HT-29 (cell line): ENCODE measurements at regions not wholly inside any gene's neighbourhood (a gene's known extent, or its start where the extent isn't known, plus 50 kb on each side); places are given as distances from the start of the nearest gene placed in this dataset.
A peak's percentile ranks its signal among the peaks of the same experiment; 100 is the strongest.

ENCODE experiments used
- DNase-seq: peaks from one replicate; pipeline ENCODE4 v3.0.0-alpha.2; 2015; ENCODE audit warnings: low spot score

DNA sequence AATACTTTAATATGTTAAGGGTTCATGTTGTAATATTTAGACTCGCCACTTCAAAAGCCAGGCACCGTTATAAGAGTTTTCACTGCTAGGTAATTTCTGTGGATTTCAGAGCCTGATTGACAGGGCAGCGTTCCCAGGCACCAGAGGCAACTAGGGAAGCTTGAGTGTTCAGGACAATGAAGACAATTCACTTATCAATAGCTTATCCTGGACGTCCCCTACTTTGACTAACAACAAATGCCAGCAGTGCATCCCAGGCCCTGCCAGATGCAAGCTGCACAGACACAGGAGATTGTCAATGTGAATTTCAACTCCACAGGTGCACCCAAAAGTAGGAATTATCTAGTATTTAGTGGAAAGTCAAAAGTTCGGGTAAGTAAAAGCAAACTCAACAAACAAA is 179.3 kb upstream of the GYPC start:
- no peak for DNase-seq

DNA sequence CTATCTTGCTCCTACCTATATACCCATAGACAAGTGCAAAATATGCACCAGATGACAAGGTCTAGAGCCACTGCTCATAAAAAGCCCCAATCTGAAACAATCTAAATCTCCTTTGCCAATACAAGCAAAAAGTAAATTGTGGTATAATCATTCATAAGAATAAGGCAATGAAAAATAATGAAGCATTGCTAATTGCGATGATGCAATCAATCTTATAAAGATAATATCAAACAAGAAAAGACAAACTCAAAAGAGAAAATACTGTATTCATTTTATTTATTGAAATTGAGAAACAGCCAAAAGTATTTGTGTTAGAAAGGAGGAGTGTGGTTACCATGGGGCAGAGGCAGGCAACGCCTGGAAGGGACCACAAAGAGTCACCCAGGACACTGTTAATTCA is 175.9 kb upstream of the GYPC start:
- no peak for DNase-seq

DNA sequence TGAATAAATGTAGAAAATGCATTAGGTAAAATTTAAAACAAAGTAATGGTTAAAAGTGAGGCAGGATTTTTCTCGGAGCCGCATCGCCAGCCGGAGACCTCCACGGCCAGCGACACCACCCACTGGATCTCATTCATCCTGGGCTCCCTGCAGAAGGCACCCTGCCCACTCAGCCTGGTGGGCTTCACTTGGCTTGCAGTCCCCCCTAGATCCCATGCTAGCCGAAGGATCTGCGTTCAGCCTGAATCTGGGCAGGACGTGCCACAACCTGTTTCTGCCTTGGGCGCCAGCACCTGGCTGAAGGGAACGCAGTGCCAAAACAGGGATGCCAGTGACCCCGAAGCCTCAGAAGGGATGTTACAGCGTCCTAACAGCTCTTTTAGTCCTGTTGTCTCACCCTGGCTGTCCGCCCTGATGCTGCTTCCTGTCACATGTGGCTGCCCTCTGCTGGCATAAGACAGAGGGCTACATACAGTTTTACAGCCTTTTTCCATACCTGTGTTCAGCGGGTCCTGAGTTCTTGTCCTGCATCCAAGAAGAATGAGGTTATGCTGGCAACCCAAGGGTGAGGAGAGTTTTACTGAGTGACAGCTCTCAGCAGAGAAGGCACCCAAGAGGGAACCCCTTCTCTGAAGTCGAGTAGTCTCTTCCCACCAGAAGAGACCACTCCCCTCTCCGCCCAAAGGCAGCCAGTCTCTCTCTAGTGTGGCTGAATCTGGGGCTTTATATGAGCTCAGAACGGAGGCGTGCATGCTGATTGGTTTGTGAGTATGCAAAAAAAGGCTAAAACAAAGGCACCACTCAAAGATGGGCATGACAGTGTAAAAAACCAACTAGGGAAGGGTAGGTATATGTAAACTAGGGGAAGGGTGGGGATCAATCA is 173.1 kb upstream of the GYPC start:
- DNase-seq: peak; percentile 9

DNA sequence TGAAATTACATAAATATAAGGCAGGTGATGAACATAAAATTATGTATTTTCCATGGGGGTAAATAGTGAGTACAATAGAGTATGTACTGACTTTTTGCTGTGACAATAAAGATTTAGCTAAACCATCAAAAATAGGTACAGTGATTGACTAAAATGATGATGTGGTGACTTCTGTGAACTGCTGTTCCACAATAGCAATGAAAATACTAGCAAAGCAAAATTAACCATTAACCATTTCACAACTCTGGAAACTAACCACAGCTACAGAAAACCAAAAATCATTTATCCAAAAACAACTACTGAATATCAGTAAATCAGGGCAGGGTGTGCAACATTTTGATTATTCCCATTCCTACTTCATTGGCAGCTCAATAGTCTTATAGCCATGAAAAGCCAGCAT is 161.4 kb upstream of the GYPC start:
- no peak for DNase-seq

DNA sequence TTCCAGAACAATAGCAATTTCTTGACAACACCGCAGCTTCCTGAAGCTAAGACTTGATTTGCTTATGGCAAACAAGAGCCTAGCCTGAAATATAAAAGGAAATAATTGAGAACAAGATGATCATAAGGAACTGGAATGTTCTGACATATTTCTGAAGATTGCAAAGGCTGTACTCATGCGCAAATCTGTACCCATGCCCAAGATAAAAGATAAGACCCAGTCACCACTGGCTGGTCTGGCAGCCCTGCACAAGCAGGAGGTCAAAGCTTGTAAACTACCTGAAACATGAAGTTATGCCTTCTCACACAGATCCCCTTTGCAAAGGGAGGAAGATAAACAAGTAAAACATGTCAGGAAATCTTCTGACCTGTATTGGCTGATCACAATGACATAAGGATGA is 160.8 kb upstream of the GYPC start:
- DNase-seq: no peak

DNA sequence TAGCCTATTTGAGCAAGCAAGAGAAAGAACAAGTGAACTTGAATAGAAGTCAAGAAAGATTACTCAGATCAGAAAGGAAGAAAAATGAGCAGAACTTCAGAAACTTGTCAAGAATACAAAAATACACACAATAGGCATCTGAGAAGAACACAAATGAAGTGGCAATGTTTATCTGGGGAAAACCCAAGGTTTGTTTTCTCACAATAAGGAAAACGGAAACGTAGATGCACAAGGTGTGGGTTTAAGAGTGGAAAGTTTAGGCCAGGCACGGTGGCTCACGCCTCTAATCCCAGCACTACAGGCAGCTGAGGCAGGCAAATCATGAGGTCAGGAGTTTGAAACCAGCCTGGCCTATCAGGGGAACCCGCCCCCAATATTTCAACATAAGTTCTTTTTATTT is 159.5 kb upstream of the GYPC start:
- no peak for DNase-seq

DNA sequence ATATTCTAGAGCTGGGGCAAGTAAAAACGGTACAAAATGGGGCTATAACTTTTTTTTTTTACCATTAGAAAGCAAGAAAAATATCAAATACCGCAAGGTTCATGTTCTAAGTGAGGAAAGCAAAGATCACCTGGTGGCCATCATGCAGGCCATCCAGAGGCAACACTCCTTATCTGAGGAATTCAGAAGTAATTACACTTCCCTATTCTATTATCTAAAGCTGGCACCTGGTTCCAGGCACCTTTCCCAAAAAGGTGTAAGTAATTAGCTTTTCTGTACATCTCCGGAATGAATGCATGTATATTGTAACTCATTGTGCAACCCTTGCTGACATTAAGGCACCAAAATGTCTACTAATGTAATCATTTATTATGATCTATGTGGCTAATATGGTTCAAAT is 152.5 kb upstream of the GYPC start:
- DNase-seq: no peak

DNA sequence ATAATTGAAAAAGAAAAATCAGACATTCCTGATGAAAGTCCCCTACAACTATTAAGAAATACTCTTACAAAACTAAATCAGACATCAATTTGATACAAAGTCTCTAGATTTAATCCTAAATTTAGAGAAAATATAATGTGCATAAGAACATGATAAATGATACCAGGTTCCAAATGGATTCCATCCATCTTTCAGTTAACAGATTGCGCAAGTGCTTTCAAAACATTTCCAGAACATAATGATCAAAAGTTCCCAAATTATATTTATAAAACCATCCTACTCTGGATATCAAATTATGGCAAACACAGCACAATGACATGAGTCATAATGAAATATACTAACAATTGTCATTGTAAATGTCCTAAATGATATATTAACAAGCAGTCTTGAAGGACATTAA is 151.0 kb upstream of the GYPC start:
- no peak for DNase-seq

DNA sequence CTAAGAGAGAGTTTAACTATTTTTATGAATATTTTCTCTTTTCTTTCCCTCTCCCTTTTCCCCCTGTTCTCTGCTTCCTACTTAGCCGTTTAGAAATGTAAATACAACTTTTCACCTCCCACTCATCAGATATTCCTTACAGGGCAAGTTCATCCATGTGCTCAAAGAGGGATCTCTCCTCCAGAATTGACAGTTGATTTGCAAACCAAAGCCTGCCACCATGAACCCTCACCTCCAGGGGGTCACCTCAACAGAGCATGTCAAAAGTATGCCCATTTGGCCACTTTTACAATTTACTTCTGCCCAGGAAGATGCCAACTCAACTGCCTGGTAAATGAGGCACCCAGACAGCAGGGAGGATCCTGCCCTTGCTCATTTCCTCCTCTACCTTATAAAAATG is 149.2 kb upstream of the GYPC start:
- DNase-seq: no peak

DNA sequence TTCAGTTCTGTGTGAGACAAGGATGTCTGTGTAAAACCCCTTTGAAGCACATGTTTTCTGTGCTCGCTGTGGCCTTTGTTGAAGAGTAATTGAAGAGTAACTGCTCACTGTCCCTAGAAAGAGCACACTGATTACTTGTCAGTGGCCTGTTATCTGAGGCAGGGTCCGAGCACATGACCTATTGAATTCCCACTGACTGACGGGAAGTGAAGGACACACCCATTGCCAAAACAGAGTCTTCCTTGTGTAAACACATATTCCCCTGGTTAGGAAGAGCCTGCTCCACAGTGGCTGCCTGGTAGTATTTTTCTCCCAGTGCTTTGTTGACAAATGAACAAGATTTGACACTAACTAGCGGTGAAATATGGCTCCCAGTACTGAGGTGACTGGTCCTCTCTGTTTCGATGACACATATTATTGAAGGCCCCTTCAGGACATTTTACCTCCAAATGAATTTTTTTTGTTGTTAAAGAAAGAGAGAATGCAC is 148.5 kb upstream of the GYPC start:
- no peak for DNase-seq

DNA sequence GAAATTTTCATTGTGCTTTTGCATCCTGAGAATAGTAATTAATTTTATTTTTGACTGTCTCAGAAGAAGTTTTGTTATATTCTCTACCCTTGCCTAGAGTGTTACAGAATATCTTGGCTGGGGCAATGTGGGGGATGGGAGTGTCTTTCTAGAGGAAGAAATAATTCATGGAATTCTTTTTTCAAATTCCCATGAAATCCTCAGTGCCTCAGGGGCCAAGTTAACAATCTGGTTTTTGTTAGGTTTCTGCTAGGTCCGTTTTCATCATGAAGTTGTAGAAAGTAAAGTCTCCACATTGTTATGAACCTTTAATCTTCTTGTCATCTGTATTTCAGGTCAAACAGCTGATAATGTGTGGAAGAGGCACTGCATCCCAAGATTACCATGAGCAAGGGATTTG is 145.6 kb upstream of the GYPC start:
- no peak for DNase-seq

DNA sequence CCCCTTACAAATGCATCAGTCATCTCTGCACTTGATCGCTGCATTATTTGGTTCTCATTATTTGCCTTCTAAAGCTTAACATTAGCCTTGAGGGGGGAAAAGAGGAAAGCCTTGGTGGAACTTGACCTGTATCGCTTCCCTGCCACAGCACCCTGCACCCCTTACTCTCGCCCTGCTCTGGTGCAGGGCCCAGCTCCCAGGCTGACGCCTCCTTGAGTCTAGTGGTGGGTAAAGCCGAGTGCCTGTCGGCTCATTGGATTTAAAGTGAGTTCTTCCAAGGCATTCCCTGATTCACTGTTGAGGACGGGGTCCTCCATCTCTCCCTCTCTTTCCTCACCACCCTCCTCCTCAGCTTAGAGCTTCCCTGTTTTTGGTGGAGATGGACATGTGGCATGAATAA is 145.0 kb upstream of the GYPC start:
- DNase-seq: no peak

DNA sequence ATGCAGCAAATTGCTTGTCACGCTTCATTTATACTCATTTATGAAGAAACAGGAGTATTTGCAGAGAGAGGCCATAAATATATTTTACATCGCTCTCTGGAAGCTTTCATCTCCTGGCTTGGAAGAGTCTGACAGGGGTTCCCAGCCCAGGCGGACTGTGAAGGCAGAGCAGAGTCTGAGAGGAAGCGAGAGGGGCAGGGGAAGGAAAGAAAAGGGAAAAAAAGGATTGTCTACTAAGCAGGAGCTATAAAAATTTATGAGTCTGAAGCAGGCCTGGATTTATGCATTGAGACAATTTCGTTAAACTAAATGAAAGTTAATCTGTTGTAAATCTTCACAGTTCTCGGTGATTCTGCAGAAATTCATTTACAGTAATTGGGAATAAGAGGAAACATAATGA is 143.9 kb upstream of the GYPC start:
- DNase-seq: no peak

DNA sequence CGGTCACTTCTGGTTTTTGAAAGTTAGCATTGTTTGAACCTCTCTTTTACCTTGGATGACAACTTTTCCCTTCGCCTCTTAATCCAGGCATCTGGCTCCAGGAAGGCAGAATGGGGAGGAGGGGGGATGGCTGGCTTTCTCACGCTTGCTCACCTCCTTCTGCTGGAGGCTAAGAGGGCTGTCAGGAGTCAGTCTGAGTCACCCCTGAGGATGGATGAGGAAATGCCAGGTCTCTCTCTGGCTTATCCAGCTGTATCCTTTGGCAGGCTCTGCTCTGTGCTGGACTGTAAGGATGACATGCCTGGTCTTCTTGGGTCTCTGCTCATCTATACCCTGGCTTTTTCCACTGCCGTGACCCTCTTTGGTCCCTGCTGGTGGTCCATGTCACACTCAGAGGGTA is 142.9 kb upstream of the GYPC start:
- no peak for DNase-seq

DNA sequence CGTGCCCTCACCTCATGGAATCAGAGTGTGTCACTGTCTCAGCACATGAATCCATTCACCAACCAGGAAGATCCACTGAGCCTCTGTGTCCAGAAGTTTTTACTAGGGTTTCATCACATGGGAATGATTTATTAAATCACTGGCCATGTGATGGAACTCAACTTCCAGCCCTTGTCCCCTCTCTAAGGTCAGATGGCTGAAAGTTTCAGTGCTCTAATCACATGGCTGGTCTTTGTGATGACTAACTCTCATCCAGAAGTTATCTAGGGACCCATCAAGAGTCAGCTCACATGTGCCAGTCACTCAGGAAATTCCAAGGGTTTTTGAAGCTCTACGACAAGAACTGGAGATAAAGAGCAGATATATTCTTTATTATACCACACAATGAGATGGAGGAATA is 140.5 kb upstream of the GYPC start:
- DNase-seq: no peak

DNA sequence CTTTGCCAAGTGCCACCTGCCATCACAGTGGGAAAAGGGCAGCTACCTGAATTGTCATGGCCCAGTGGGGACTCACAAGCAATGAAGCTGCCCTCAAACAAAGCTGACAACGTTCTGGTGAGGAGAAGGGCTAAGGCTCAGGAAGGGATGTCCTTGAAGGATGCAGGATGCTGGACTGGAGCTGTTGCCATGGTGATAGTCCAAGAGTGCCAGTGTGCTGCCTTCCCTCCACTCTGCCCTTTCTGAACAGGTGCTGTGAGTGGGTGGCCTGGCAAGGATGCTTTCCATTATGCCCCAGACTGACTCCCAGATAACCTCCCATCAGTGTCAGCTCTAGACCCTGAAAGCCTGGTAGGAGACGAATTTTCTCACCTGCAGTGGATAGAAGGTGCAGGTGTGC is 137.8 kb upstream of the GYPC start:
- DNase-seq: no peak

DNA sequence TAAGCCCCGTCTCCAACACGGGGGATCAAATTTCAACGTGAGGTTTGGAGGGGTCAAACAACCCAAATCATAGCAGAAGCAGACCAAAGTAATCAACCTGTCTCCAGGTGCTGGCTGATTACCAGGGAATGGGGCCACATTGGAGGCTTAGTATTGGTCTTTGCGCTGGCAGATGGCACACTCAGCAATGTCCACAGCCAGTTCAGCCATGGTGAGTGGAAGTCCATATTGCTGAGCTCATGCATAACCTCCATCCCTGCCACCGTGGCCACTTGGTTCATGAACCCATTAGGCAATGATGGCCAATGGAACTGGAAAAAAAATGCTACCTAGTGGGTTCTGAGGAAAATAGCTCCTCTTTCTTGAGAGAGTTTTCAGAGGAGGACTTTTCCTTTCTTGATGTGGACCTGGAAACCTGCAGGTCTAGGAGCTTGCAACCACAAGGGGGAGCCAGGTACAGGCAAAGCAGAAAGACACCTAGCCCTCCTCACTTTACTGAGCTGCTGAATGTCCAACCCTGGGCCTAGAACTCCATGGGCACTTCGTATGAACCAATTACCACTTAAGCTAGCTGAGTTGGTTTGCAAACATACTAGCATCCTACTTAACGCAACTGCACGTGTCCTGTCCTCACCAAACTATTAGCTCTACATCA is 128.0 kb upstream of the GYPC start:
- peak; percentile 52 for DNase-seq

DNA sequence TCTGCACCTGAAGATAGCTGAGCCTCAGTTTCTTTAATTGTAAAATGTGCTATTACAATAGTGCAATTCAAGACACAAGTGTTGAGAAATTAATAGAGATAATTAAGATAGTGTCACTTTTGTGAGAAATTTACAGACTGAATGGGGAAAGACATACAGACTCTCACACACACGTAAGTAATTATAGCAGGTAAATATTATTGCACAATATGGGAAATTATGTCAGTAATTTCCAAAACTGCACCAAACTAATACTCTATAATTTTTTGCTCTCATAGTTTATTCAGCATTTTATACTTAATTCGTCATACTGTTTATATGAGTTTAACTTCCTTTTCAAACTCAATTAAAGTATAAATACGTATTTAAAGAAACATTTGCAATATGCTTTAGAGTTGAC is 124.9 kb upstream of the GYPC start:
- no peak for DNase-seq

DNA sequence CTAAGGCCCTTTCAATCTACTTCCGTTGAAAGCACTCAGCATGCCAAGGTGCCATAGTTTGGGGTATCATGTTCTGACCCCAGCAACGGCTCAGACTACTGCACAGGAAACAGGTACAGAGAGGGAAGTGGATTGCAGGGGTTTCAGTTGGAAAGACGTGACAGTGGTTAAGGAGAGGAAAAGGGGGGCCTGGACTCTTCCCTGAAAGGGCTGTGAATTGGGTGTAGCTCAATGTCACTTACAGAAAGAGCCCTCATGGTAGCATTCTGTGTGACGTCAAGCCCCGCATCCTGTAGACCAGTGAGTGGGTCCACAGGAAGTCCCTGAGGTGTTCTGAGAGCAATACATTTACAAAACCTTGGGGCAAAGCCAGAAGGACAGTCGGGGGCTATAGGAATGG is 121.5 kb upstream of the GYPC start:
- DNase-seq: no peak

DNA sequence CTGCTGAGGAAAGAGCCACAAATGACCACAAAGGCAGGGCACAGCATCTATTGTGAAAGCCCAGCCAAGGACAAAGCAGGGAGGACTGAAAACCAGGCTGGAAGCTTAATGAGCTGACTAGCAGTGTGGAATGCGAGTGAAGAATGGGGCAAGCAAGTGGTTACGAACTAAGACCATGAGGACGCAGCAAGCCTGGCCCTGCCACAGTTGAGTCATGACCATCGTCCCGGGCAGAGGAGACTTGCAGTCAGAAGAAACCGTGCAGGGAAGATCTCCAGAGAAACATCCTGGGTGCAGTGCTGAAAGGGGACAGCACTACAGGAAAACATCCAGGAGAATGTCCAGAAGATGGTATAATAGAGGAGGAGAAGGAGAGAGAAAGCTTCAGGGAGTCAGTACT is 120.5 kb upstream of the GYPC start:
- DNase-seq: no peak

DNA sequence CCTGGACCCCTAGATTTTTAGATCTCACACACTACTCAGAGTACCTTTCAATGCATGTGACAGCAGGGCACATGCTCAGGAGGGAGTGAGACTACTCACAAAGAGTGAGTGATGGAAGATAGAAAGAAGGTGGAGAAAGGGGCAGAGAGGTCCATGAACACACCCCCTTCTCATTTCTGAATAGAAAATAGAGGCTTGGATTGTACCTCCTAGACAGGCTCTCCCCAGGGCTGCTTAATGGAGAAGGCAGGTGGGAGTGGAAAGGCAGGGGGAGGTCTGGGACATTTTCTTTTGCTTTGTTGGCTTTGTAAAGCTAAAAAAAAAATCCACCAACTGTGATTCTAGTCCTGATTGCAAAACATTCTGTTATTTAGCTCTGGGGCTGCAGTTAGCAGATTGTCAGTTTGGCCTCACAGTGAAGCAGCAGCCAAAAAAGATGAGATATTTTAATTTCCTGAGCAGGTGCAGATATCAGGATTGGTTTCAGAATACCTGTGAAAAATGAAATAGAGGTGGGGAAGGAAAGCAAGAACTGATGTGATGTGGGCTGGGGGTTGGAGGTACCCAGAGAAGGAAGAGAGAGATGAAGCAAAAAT is 119.3 kb upstream of the GYPC start:
- DNase-seq: no peak

DNA sequence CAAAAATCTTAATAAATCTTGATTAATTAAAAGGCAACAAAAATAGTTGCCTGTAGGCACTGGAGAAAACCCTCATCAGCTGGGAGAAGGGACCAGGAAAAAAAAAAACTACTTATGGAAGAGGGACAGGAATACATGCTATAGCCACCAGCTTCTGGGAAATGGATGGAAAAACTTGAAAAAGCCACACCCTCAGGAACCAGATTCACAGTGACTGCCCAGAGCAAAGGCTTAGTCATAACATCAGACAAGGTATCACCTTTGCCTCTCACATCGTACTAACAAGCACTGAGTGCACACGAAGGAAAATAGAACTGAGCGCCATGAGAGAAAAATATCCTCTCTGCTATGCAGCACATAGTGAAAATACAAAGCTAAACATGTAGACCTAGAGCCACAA is 116.9 kb upstream of the GYPC start:
- no peak for DNase-seq

DNA sequence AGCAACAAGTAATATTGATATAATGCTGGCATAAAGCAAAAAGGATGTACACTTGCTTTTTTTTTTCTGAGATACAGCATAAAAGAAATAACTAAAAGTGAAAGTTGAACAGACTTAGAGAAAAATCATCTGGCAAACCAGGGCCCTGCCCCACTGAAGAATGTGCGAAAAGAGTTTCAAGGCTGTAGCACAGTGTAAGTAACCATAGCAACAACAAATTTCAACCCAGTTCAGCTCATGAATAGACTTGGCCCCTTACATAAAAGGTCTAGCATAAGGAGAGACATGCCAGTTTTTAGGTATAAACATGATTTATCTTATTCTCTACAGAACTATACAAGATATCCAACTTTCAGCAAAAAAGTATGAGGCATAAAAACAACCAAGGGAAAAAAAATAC is 113.7 kb upstream of the GYPC start:
- DNase-seq: no peak
